K562 (cell line): ENCODE measurements at regions not wholly inside any gene's neighbourhood (a gene's known extent, or its start where the extent isn't known, plus 50 kb on each side); places are given as distances from the start of the nearest gene placed in this dataset.

Experiments
- ATAC-seq: fragments of 200-7000 bp; cut with Tn5 transposase; 3 replicates; pipeline ENCODE4 v1.9.1; 2020; ENCODE audit warnings: moderate library complexity
- BruUV-seq: library from RNA; stranded (reverse); fragments of 400-500 nt; replicated peaks from 2 replicates; lab custom pipeline; 2021; lab: Mats Ljungman, UMichigan
- CTCF ChIA-PET: fragments of 300-600 bp; formaldehyde crosslinking; extraction: SDS; loops from one replicate; lab custom pipeline; 2021; ENCODE audit warnings: low intra/inter-chr PET ratio; lab: Yijun Ruan, JAX
- POLR2A ChIA-PET: fragments of 300-600, 350-650 bp; sonication (Branson Sonifier 250); formaldehyde crosslinking; extraction: SDS; loops from one replicate; lab custom pipeline; 2021; ENCODE audit warnings: antibody characterized with exemption, inconsistent platforms; lab: Yijun Ruan, JAX
- DNase-seq, 4 experiments: peaks; one replicate each; pipeline versions ENCODE4 v3.0.0 to v3.0.0-alpha.2; 2011 to 2018; ENCODE audit warnings: low spot score in 3 of 4, mixed read lengths in 3 of 4; ENCODE audit errors: extremely low read depth in 1 of 4
- FAIRE-seq: peaks from 2 replicates; lab custom pipeline; 2011; peaks lifted over from hg19 to GRCh38; lab: Jason Lieb, UNC
- H2AFZ ChIP-seq: 2 replicates; pipeline ENCODE4 v1.6.0; 2011; ENCODE audit warnings: low read depth, low read length, control low read depth, inconsistent platforms
- H3K27ac ChIP-seq: fragments of 200-600 bp; 3 replicates; pipeline ENCODE4 v1.8.0; 2011; ENCODE audit warnings: low read depth, mild to moderate bottlenecking, control low read depth, inconsistent platforms, low read length, moderate library complexity, mixed read lengths; ENCODE audit errors: extremely low read depth
- H3K27me3 ChIP-seq, 2 experiments: fragments of 300-600 bp in 1 of 2; 2 replicates in 1 of 2; 3 replicates in 1 of 2; pipeline versions ENCODE4 v1.6.0 to v1.8.0; 2011; ENCODE audit warnings: inconsistent platforms in 2 of 2, low read length in 2 of 2, mild to moderate bottlenecking in 1 of 2, mixed read lengths in 1 of 2, moderate library complexity in 1 of 2; ENCODE audit not compliant: control insufficient read depth in 2 of 2, insufficient read depth in 2 of 2
- H3K36me3 ChIP-seq: fragments of 300-600 bp; 3 replicates; pipeline ENCODE4 v1.8.0; 2011; ENCODE audit warnings: mild to moderate bottlenecking, low read length, inconsistent platforms; ENCODE audit not compliant: control insufficient read depth, insufficient read depth
- H3K4me1 ChIP-seq, 2 experiments: fragments of 200-600 bp in 1 of 2; replicated peaks in 1 of 2; 2 replicates in 1 of 2; 3 replicates in 1 of 2; pipeline versions ENCODE4 v1.5.1 to v1.8.0; 2011; ENCODE audit warnings: inconsistent platforms in 2 of 2, low read length in 2 of 2, mild to moderate bottlenecking in 1 of 2, mixed read lengths in 1 of 2, moderate library complexity in 1 of 2; ENCODE audit not compliant: control insufficient read depth in 2 of 2, insufficient read depth in 2 of 2
- H3K4me2 ChIP-seq: 2 replicates; pipeline ENCODE4 v1.6.1; 2011; ENCODE audit warnings: low read length, control low read depth, inconsistent platforms, mixed read lengths; ENCODE audit not compliant: insufficient read depth
- H3K4me3 ChIP-seq: fragments of 200-600 bp; sonication (generic), shearing (Covaris generic); 2 replicates; pipeline ENCODE4 v1.5.1; 2016; ENCODE audit warnings: control low read depth, inconsistent platforms
- H3K79me2 ChIP-seq: fragments of 200-600 bp; 3 replicates; pipeline ENCODE4 v1.8.0; 2011; ENCODE audit warnings: low read length, inconsistent platforms; ENCODE audit not compliant: control insufficient read depth, insufficient read depth
- H3K9ac ChIP-seq, 2 experiments: 2 replicates each; pipeline versions ENCODE4 v1.6.0 to v1.6.1; 2011; ENCODE audit warnings: low read depth in 2 of 2, low read length in 2 of 2, control low read depth in 1 of 2, inconsistent platforms in 1 of 2, mild to moderate bottlenecking in 1 of 2, mixed read lengths in 1 of 2; ENCODE audit not compliant: insufficient read depth in 1 of 2
- H3K9me1 ChIP-seq: one replicate; pipeline ENCODE4 v1.6.0; 2011; ENCODE audit warnings: inconsistent platforms, mild to moderate bottlenecking, low read length, moderate library complexity; ENCODE audit not compliant: control insufficient read depth, insufficient read depth
- H3K9me3 ChIP-seq: replicated peaks from 2 replicates; pipeline ENCODE4 v1.5.1; 2011; ENCODE audit warnings: low read depth, low read length, inconsistent platforms; ENCODE audit not compliant: control insufficient read depth, insufficient read depth
- H4K20me1 ChIP-seq: replicated peaks from 2 replicates; pipeline ENCODE4 v1.6.1; 2011; ENCODE audit warnings: low read length, inconsistent platforms, mixed read lengths; ENCODE audit not compliant: control insufficient read depth, insufficient read depth
- BMI1 ChIP-seq: fragments of 150-350 bp; IDR thresholded peaks from 2 replicates; pipeline ENCODE4 v1.6.1; 2014; ENCODE audit warnings: low read length
- BRD9 ChIP-seq: fragments of 450-650 bp; IDR thresholded peaks from 2 replicates; pipeline ENCODE4 v1.6.1; 2018; ENCODE audit warnings: low read depth; ENCODE audit not compliant: partially characterized antibody
- CBFB ChIP-seq: sonication (generic); formaldehyde crosslinking; IDR thresholded peaks from 2 replicates; pipeline ENCODE4 v1.4.0; 2020; ENCODE audit warnings: mild to moderate bottlenecking, missing genetic modification reagents
- CCAR2 ChIP-seq: fragments of 200-400 bp; formaldehyde crosslinking; IDR thresholded peaks from 2 replicates; pipeline ENCODE4 v1.6.1; 2017; ENCODE audit warnings: mild to moderate bottlenecking, low read depth, low read length
- ESRRB ChIP-seq: fragments of 250-450 bp; sonication (Bioruptor Pico); IDR thresholded peaks from 2 replicates; pipeline ENCODE4 v1.5.0; 2020; ENCODE audit warnings: mild to moderate bottlenecking, moderate library complexity, borderline replicate concordance
- FOS ChIP-seq: IDR thresholded peaks from 3 replicates; pipeline ENCODE4 v1.6.1; 2011; ENCODE audit not compliant: insufficient read length; ENCODE audit errors: extremely low read depth
- FOXP1 ChIP-seq: sonication (generic); formaldehyde crosslinking; IDR thresholded peaks from 2 replicates; pipeline ENCODE4 v1.8.0; 2022; ENCODE audit warnings: mild to moderate bottlenecking, missing genetic modification reagents
- PYGO2 ChIP-seq: fragments of 450-650 bp; IDR thresholded peaks from 2 replicates; pipeline ENCODE4 v1.6.1; 2016; ENCODE audit warnings: mild to moderate bottlenecking, missing genetic modification characterization, moderate library complexity, missing compliant biosample characterization
- RBM39 ChIP-seq: fragments of 200-400 bp; formaldehyde crosslinking; optimal IDR thresholded peaks from 2 replicates; pipeline ENCODE3; 2018; ENCODE audit warnings: low read depth, low read length
- TEAD4 ChIP-seq, 2 experiments: sonication (generic) in 1 of 2; formaldehyde crosslinking in 1 of 2; IDR thresholded peaks; 2 replicates each; pipeline versions ENCODE4 v1.6.1 to v1.8.0; 2012 to 2022; ENCODE audit warnings: borderline replicate concordance in 1 of 2, inconsistent platforms in 1 of 2, low read length in 1 of 2, mild to moderate bottlenecking in 1 of 2, missing genetic modification reagents in 1 of 2
- ZNF217 ChIP-seq: sonication (generic); formaldehyde crosslinking; IDR thresholded peaks from 2 replicates; pipeline ENCODE4 v1.8.0; 2022; ENCODE audit warnings: mild to moderate bottlenecking, missing genetic modification reagents
- ZNF347 ChIP-seq: fragments of 450-650 bp; formaldehyde crosslinking; IDR thresholded peaks from 2 replicates; pipeline ENCODE4 v1.4.0; 2020; ENCODE audit warnings: low read depth, mild to moderate bottlenecking, moderate library complexity
- WGBS: fragments of 100-300 bp; shearing (Covaris generic); methylation state at CpG from one replicate; pipeline ENCODE4 v1.1.6; 2016; ENCODE audit warnings: low coverage, mixed read lengths; ENCODE audit not compliant: insufficient coverage; ENCODE audit errors: missing lambda C conversion rate; 5-methylcytosine and 5-hydroxymethylcytosine counted together
- in situ Hi-C: fragments of 300-500 bp; cut with MboI; formaldehyde crosslinking; loops from 4 replicates; pipeline ENCODE4 v1.15.0; 2018; ENCODE audit warnings: inconsistent platforms, mixed read lengths
- intact Hi-C: fragments of 100-400 bp; cut with micrococcal nuclease; formaldehyde crosslinking; loops from 2 replicates; pipeline ENCODE4 v1.14.2; 2022

DNA sequence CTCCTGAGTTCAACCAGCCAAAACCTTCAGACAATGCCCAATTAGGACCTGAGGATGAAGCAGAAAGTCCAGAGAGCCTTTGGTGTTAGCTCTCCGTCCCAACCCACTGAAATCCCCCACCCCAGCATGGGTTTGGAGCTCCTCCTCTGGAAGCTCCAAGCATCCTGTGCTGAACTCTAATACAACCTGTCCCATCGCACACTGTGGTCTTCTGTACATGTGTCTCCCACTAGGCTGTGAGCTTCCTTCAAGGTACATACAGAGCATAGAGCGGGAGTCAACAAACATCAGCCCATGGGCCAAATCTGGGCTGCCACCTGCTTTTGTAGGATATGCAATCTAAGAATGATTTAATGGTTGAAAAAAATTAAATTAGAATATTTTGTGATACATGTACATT, 166.5 kb downstream of the LSM5 start:
- FAIRE-seq (no peak), ATAC-seq (no peak), DNase-seq (no peak)
- TF ChIP-seq FOXP1 (CRISPR knock-in tag), result no peak
- no peak for TF ChIP-seq ZNF217 (CRISPR knock-in tag)
- TF ChIP-seq ZNF347, result no peak
- TF ChIP-seq ESRRB (CRISPR knock-in tag), result no peak
- no peak for TF ChIP-seq PYGO2 (tag)
- no peak for TF ChIP-seq CBFB (CRISPR knock-in tag)
- no peak for TF ChIP-seq FOS
- TF ChIP-seq BRD9, result no peak
- no peak for TF ChIP-seq RBM39
- TF ChIP-seq BMI1, result no peak
- no peak for TF ChIP-seq CCAR2
- TF ChIP-seq TEAD4 (IDR thresholded peaks at IDR 0.05; ENCODE audit: low read length), result no peak
- no peak for TF ChIP-seq TEAD4 (CRISPR knock-in tag; IDR thresholded peaks at IDR 0.05; ENCODE audit: borderline replicate concordance)
- Histone ChIP-seq H3K79me2 (no peaks in the 10 kb centered on the region), H4K20me1 (no peaks in the 10 kb centered on the region), H3K27ac (no peak overlapping the region), H3K9ac (no peak overlapping the region), H3K4me2 (no peak overlapping the region), H3K9me1 (no peaks in the 10 kb centered on the region), H2AFZ (no peak overlapping the region), H3K36me3 (no peaks in the 10 kb centered on the region), H3K9me3 (no peaks in the 10 kb centered on the region), H3K27me3 (peaks cover 4 to 9% of the 10 kb centered on the region in 2 experiments; a peak in 4 of 5 replicates), H3K4me1 (no peaks in the 10 kb centered on the region), H3K4me3 (no peak overlapping the region)
- WGBS, result 0% methylated on average over 2 of the region's 3 CpGs
- ChIA-PET CTCF (no interaction called here), POLR2A (interaction anchor here (0.7 kb wide), 1 partner anchor 628 kb away, joined by 3 read pairs; no protein-coding TSS in a partner anchor)
- BruUV-seq, result no TSS peak
- intact Hi-C loops (no loop called here), in situ Hi-C loops (no loop called here)
